Neural cell (in vitro differentiated cells): ENCODE measurements at regions not wholly inside any gene's neighbourhood (a gene's known extent, or its start where the extent isn't known, plus 50 kb on each side); places are given as distances from the start of the nearest gene placed in this dataset.

Source experiments
- H2AFZ ChIP-seq: fragments of 200-600, 300-800 bp; sonication (generic), shearing (Covaris generic); 2 replicates; pipeline ENCODE4 v1.6.0; 2014; ENCODE audit warnings: low read depth, mild to moderate bottlenecking, antibody characterized with exemption, low read length, moderate library complexity
- H3F3A ChIP-seq: fragments of 200-600 bp; shearing (Covaris generic); 2 replicates; pipeline ENCODE4 v1.6.1; 2016; ENCODE audit warnings: mild to moderate bottlenecking, moderate library complexity, mixed read lengths, antibody characterized with exemption, low read length; ENCODE audit not compliant: insufficient read depth, poor library complexity, severe bottlenecking
- H3K27ac ChIP-seq: fragments of 200-600, 300-800 bp; sonication (generic), shearing (Covaris generic); 2 replicates; pipeline ENCODE4 v1.5.1; 2014; ENCODE audit warnings: mild to moderate bottlenecking, low read length, moderate library complexity
- H3K27me3 ChIP-seq: fragments of 300-800, 200-600 bp; sonication (generic), shearing (Covaris generic); 2 replicates; pipeline ENCODE4 v1.6.0; 2014; ENCODE audit warnings: mild to moderate bottlenecking, low read depth, low read length, moderate library complexity; ENCODE audit not compliant: insufficient read depth
- H3K36me3 ChIP-seq: fragments of 300-800, 200-600 bp; sonication (generic), shearing (Covaris generic); 2 replicates; pipeline ENCODE4 v1.5.1; 2014; ENCODE audit warnings: mild to moderate bottlenecking, antibody characterized with exemption, low read length, moderate library complexity; ENCODE audit not compliant: insufficient read depth
- H3K4me2 ChIP-seq: fragments of 300-800, 200-600 bp; sonication (generic), shearing (Covaris generic); 2 replicates; pipeline ENCODE4 v1.6.0; 2014; ENCODE audit warnings: mild to moderate bottlenecking, low read length
- H3K4me3 ChIP-seq: fragments of 300-800, 200-600 bp; sonication (generic), shearing (Covaris generic); 2 replicates; pipeline ENCODE4 v1.5.1; 2014; ENCODE audit warnings: mild to moderate bottlenecking, low read length, moderate library complexity
- H3K79me2 ChIP-seq: fragments of 200-600 bp; shearing (Covaris generic); replicated peaks from 2 replicates; pipeline ENCODE4 v1.6.0; 2014; ENCODE audit warnings: mild to moderate bottlenecking, low read length, moderate library complexity; ENCODE audit not compliant: insufficient read depth
- H3K9ac ChIP-seq: fragments of 300-800, 200-600 bp; sonication (generic), shearing (Covaris generic); 2 replicates; pipeline ENCODE4 v1.6.1; 2016; ENCODE audit warnings: mild to moderate bottlenecking, low read length, mixed read lengths
- H3K9me2 ChIP-seq: fragments of 200-600 bp; shearing (Covaris generic); 2 replicates; pipeline ENCODE4 v1.6.1; 2016; ENCODE audit warnings: mild to moderate bottlenecking, low read length, mixed read lengths; ENCODE audit not compliant: insufficient read depth
- H3K9me3 ChIP-seq: fragments of 200-600, 300-800 bp; sonication (generic), shearing (Covaris generic); 2 replicates; pipeline ENCODE4 v1.6.1; 2016; ENCODE audit warnings: mild to moderate bottlenecking, mixed run types, low read length, moderate library complexity, mixed read lengths
- H4K20me1 ChIP-seq: fragments of 200-600 bp; shearing (Covaris generic); 2 replicates; pipeline ENCODE4 v1.6.1; 2016; ENCODE audit warnings: mild to moderate bottlenecking, mixed run types; ENCODE audit not compliant: insufficient read depth
- EP300 ChIP-seq: fragments of 450-650 bp; conservative IDR thresholded peaks from 2 replicates; pipeline ENCODE4 v1.6.1; 2014; ENCODE audit warnings: antibody characterized with exemption, mild to moderate bottlenecking, moderate library complexity; ENCODE audit not compliant: poor library complexity, severe bottlenecking
- EZH2 ChIP-seq: fragments of 200-600, 300-800 bp; shearing (Covaris generic), sonication (generic); IDR thresholded peaks from 2 replicates; pipeline ENCODE4 v1.6.1; 2014; ENCODE audit warnings: antibody characterized with exemption, low read length, borderline replicate concordance, mild to moderate bottlenecking; ENCODE audit not compliant: insufficient read depth, poor library complexity, severe bottlenecking
- MXI1 ChIP-seq: fragments of 450-650 bp; conservative IDR thresholded peaks from 2 replicates; pipeline ENCODE4 v1.6.1; 2014; ENCODE audit warnings: antibody characterized with exemption, mild to moderate bottlenecking; ENCODE audit not compliant: poor library complexity, severe bottlenecking
- POLR2AphosphoS5 ChIP-seq: IDR thresholded peaks from 2 replicates; pipeline ENCODE4 v1.6.1; 2012
- RAD21 ChIP-seq: fragments of 450-650 bp; conservative IDR thresholded peaks from 2 replicates; pipeline ENCODE4 v1.6.1; 2014; ENCODE audit warnings: antibody characterized with exemption, mild to moderate bottlenecking, moderate library complexity
- SMC3 ChIP-seq: fragments of 450-650 bp; conservative IDR thresholded peaks from 2 replicates; pipeline ENCODE4 v1.6.1; 2014; ENCODE audit warnings: antibody characterized with exemption, mild to moderate bottlenecking, moderate library complexity; ENCODE audit not compliant: poor library complexity
- TAF1 ChIP-seq: IDR thresholded peaks from 2 replicates; pipeline ENCODE4 v1.6.1; 2012; ENCODE audit warnings: low read depth
- TF ChIP-seq, protein P1 (sequence below): fragments of 450-650 bp; IDR thresholded peaks from 2 replicates; pipeline ENCODE4 v1.5.1; 2014; ENCODE audit warnings: antibody characterized with exemption, mild to moderate bottlenecking, moderate library complexity; ENCODE audit not compliant: poor library complexity, severe bottlenecking
- TF ChIP-seq, protein P2 (sequence below): IDR thresholded peaks from 2 replicates; pipeline ENCODE4 v1.6.1; 2012; ENCODE audit warnings: borderline replicate concordance

DNA sequence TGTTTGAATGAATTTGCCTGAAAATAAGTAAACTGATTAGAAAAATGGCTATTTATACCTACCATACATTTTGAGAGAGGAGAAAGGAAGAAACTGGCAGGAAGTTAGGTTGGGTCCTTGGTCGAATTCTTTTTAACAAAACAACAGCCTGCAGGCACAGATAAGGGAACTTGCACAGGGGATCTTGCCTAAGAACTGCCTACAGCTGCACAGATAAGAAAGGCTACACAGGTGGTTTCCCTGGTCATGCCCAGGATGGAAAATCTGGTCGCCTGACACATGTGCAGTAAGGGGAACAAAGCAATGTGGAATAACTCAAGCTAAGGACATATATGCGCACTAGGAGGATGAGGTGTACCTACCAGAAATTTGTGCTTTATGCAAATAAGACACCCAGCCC is 732.1 kb upstream of the POT1 start:
- H3K27me3 ChIP-seq: no peaks in the 10 kb centered on the region
- H3F3A ChIP-seq: no peaks in the 10 kb centered on the region
- no peaks in the 10 kb centered on the region for H3K79me2 ChIP-seq

DNA sequence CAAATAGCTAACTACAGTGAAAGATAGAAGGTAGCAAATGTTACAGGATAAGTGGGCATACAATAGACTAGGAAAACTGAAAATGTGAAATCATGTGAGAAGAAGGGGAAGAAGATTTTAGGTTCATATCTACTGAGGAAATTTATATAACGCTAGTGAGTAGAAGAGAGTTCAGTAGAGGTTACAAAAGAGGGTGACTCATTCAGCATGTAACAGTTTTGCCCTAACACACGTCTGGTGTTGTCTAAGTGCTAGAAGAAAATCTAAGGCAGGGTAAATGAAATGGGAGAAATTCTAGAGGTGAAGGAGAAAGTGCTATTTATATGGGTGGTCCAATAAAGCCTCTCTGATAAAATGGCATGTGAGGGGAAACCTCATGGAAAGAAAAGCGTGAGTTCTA is 731.4 kb upstream of the POT1 start:
- TF ChIP-seq, protein P1, sequence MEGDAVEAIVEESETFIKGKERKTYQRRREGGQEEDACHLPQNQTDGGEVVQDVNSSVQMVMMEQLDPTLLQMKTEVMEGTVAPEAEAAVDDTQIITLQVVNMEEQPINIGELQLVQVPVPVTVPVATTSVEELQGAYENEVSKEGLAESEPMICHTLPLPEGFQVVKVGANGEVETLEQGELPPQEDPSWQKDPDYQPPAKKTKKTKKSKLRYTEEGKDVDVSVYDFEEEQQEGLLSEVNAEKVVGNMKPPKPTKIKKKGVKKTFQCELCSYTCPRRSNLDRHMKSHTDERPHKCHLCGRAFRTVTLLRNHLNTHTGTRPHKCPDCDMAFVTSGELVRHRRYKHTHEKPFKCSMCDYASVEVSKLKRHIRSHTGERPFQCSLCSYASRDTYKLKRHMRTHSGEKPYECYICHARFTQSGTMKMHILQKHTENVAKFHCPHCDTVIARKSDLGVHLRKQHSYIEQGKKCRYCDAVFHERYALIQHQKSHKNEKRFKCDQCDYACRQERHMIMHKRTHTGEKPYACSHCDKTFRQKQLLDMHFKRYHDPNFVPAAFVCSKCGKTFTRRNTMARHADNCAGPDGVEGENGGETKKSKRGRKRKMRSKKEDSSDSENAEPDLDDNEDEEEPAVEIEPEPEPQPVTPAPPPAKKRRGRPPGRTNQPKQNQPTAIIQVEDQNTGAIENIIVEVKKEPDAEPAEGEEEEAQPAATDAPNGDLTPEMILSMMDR: no peak
- TF ChIP-seq SMC3 (no peak), EZH2 (no peak), MXI1 (no peak), TAF1 (no peak), POLR2AphosphoS5 (no peak), RAD21 (no peak), EP300 (no peak)
- TF ChIP-seq, protein P2, sequence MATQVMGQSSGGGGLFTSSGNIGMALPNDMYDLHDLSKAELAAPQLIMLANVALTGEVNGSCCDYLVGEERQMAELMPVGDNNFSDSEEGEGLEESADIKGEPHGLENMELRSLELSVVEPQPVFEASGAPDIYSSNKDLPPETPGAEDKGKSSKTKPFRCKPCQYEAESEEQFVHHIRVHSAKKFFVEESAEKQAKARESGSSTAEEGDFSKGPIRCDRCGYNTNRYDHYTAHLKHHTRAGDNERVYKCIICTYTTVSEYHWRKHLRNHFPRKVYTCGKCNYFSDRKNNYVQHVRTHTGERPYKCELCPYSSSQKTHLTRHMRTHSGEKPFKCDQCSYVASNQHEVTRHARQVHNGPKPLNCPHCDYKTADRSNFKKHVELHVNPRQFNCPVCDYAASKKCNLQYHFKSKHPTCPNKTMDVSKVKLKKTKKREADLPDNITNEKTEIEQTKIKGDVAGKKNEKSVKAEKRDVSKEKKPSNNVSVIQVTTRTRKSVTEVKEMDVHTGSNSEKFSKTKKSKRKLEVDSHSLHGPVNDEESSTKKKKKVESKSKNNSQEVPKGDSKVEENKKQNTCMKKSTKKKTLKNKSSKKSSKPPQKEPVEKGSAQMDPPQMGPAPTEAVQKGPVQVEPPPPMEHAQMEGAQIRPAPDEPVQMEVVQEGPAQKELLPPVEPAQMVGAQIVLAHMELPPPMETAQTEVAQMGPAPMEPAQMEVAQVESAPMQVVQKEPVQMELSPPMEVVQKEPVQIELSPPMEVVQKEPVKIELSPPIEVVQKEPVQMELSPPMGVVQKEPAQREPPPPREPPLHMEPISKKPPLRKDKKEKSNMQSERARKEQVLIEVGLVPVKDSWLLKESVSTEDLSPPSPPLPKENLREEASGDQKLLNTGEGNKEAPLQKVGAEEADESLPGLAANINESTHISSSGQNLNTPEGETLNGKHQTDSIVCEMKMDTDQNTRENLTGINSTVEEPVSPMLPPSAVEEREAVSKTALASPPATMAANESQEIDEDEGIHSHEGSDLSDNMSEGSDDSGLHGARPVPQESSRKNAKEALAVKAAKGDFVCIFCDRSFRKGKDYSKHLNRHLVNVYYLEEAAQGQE: no peak
- no peak overlapping the region for H3K4me3 ChIP-seq

More for the DNA sequence above, 732.1 kb upstream of the POT1 start:
- no peak overlapping the region for H3K4me2 ChIP-seq
- TF ChIP-seq MXI1: no peak
- TF ChIP-seq, protein P1: no peak
- no peak for TF ChIP-seq EP300
- TF ChIP-seq, protein P2: no peak
- TF ChIP-seq EZH2: no peak
- no peak for TF ChIP-seq POLR2AphosphoS5
- no peak for TF ChIP-seq TAF1
- no peak for TF ChIP-seq RAD21
- TF ChIP-seq SMC3: no peak
- no peaks in the 10 kb centered on the region for H3K36me3 ChIP-seq
- H4K20me1 ChIP-seq: no peaks in the 10 kb centered on the region
- no peak overlapping the region for H3K27ac ChIP-seq
- no peak overlapping the region for H2AFZ ChIP-seq
- no peak overlapping the region for H3K4me3 ChIP-seq
- H3K9ac ChIP-seq: no peak overlapping the region
- no peaks in the 10 kb centered on the region for H3K9me3 ChIP-seq
- H3K9me2 ChIP-seq: no peaks in the 10 kb centered on the region

More for the DNA sequence above, 731.4 kb upstream of the POT1 start:
- Histone ChIP-seq H3K79me2 (no peaks in the 10 kb centered on the region), H3K9me2 (no peaks in the 10 kb centered on the region), H3K9ac (no peak overlapping the region), H4K20me1 (no peaks in the 10 kb centered on the region), H3K27me3 (no peaks in the 10 kb centered on the region), H3K36me3 (no peaks in the 10 kb centered on the region), H3F3A (no peaks in the 10 kb centered on the region), H3K27ac (no peak overlapping the region), H3K4me2 (no peak overlapping the region), H2AFZ (no peak overlapping the region), H3K9me3 (no peaks in the 10 kb centered on the region)
